ENCODE measurements at regions not wholly inside any gene's neighbourhood (a gene's known extent, or its start where the extent isn't known, plus 50 kb on each side); places are given as distances from the start of the nearest gene placed in this dataset.
"Not testable (repeated sequence)": the region's sequence is repeated elsewhere in the genome, so short reads cannot be mapped to it uniquely, and the experiment has no call there.

- Histone ChIP-seq H3K4me2 (ENCODE audit: low read length) (no peak overlapping the region), H3K79me2 (ENCODE audit: low read length) (no peaks in the 10 kb centered on the region), H3K4me1 (ENCODE audit: low read length) (no peaks in the 10 kb centered on the region), H3K9me3 (ENCODE audit: insufficient read depth, low read length) (no peaks in the 10 kb centered on the region), H4K20me1 (ENCODE audit: insufficient read depth, low read length) (no peaks in the 10 kb centered on the region), H3K36me3 (replicated peaks; ENCODE audit: low read depth, low read length) (no peaks in the 10 kb centered on the region), H2AFZ (ENCODE audit: low read depth, low read length) (no peak overlapping the region), H3K9ac (ENCODE audit: low read length) (no peak overlapping the region), H3K4me3 (ENCODE audit: low read length) (no peak overlapping the region), H3K27me3 (ENCODE audit: low read depth, low read length) (no peaks in the 10 kb centered on the region), H3K27ac (ENCODE audit: low read length) (no peak overlapping the region)
- no peak for TF ChIP-seq CTCF (IDR thresholded peaks at IDR 0.05; ENCODE audit: low read depth, low read length)
- TF ChIP-seq EZH2phosphoT487 (IDR thresholded peaks at IDR 0.05; ENCODE audit: low read depth) = no peak
These were observed 197.3 kb upstream of the EXOC2 start for GRCh38 chr6:890201-890600.

- H3K36me3 ChIP-seq (replicated peaks; ENCODE audit: low read depth, low read length) = no peaks in the 10 kb centered on the region
- H3K9ac ChIP-seq (ENCODE audit: low read length) = no peak overlapping the region
- H3K4me2 ChIP-seq (ENCODE audit: low read length) = no peak overlapping the region
- no peak overlapping the region for H3K27ac ChIP-seq (ENCODE audit: low read length)
- no peaks in the 10 kb centered on the region for H3K79me2 ChIP-seq (ENCODE audit: low read length)
- H3K27me3 ChIP-seq (ENCODE audit: low read depth, low read length) = peaks cover 3% of the 10 kb centered on the region; the same call in 1 of the 2 replicates
- TF ChIP-seq CTCF (IDR thresholded peaks at IDR 0.05; ENCODE audit: low read depth, low read length) (no peak), EZH2phosphoT487 (IDR thresholded peaks at IDR 0.05; ENCODE audit: low read depth) (no peak)
- no peak overlapping the region for H3K4me3 ChIP-seq (ENCODE audit: low read length)
- no peaks in the 10 kb centered on the region for H3K9me3 ChIP-seq (ENCODE audit: insufficient read depth, low read length)
- H2AFZ ChIP-seq (ENCODE audit: low read depth, low read length) = no peak overlapping the region
- no peaks in the 10 kb centered on the region for H3K4me1 ChIP-seq (ENCODE audit: low read length)
- H4K20me1 ChIP-seq (ENCODE audit: insufficient read depth, low read length) = no peaks in the 10 kb centered on the region
These were observed 194.8 kb upstream of the EXOC2 start for GRCh38 chr6:887583-888235.

GRCh38 chr6:886116-886515, 193.2 kb upstream of the EXOC2 start:
- H3K9ac ChIP-seq (ENCODE audit: low read length); H3K9me3 ChIP-seq (ENCODE audit: insufficient read depth, low read length); H4K20me1 ChIP-seq (ENCODE audit: insufficient read depth, low read length); H3K27me3 ChIP-seq (ENCODE audit: low read depth, low read length); H3K79me2 ChIP-seq (ENCODE audit: low read length); H2AFZ ChIP-seq (ENCODE audit: low read depth, low read length); H3K27ac ChIP-seq (ENCODE audit: low read length); H3K4me2 ChIP-seq (ENCODE audit: low read length); H3K4me3 ChIP-seq (ENCODE audit: low read length); H3K36me3 ChIP-seq (replicated peaks; ENCODE audit: low read depth, low read length); H3K4me1 ChIP-seq (ENCODE audit: low read length): not testable (repeated sequence)

GRCh38 chr6:885051-885590, 192.2 kb upstream of the EXOC2 start:
- H3K4me2 ChIP-seq (ENCODE audit: low read length) = no peak overlapping the region
- no peaks in the 10 kb centered on the region for H3K36me3 ChIP-seq (replicated peaks; ENCODE audit: low read depth, low read length)
- peaks cover 3% of the 10 kb centered on the region; the same call in 1 of the 2 replicates for H3K27me3 ChIP-seq (ENCODE audit: low read depth, low read length)
- no peak overlapping the region for H3K4me3 ChIP-seq (ENCODE audit: low read length)
- TF ChIP-seq EZH2phosphoT487 (IDR thresholded peaks at IDR 0.05; ENCODE audit: low read depth) (no peak), CTCF (IDR thresholded peaks at IDR 0.05; ENCODE audit: low read depth, low read length) (no peak)
- H4K20me1 ChIP-seq (ENCODE audit: insufficient read depth, low read length) = no peaks in the 10 kb centered on the region
- H3K79me2 ChIP-seq (ENCODE audit: low read length) = no peaks in the 10 kb centered on the region
- H3K9ac ChIP-seq (ENCODE audit: low read length) = no peak overlapping the region
- H3K27ac ChIP-seq (ENCODE audit: low read length) = no peak overlapping the region
- no peaks in the 10 kb centered on the region for H3K9me3 ChIP-seq (ENCODE audit: insufficient read depth, low read length)
- H2AFZ ChIP-seq (ENCODE audit: low read depth, low read length) = no peak overlapping the region
- H3K4me1 ChIP-seq (ENCODE audit: low read length) = no peaks in the 10 kb centered on the region
